Ovary (tissue), 3 donors: ENCODE measurements at regions not wholly inside any gene's neighbourhood (a gene's known extent, or its start where the extent isn't known, plus 50 kb on each side); places are given as distances from the start of the nearest gene placed in this dataset.

Source experiments
- POLR2A ChIP-seq: fragments of 450-650 bp; IDR thresholded peaks from one replicate; pipeline ENCODE4 v1.6.1; 2017; ENCODE audit warnings: antibody characterized with exemption, mild to moderate bottlenecking, moderate library complexity
- TF ChIP-seq, protein P1 (sequence below), 3 donors: fragments of 450-650 bp in 2 of 3; fragments of 200-600 bp in 1 of 3; IDR thresholded peaks; one replicate each; pipeline versions ENCODE4 v1.5.1 to v1.8.0; 2016 to 2022; ENCODE audit warnings: antibody characterized with exemption in 3 of 3, mild to moderate bottlenecking in 1 of 3
- donor health status: DM: no; HTN: no; CAD: no.

DNA sequence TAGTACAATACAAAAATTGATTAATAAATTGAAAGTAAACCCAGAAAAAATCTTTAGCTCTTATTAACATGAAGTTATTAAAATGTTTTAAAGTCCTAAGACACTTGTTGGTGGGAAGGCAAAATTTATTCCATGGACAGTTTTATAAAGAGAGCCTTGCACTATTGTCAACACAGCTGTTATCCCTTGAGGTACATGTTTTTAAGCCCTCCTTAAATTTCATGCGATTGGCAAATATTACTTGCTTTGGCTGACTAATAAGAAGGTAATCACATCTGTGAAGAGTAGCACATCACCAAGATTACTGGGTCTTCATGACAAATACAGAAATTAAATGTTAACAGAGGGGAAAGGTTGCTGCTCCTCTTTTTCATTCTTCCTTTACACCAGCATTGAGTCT lies 611.1 kb downstream of the BRINP3 start:
- TF ChIP-seq POLR2A, result no peak
- TF ChIP-seq, protein P1, sequence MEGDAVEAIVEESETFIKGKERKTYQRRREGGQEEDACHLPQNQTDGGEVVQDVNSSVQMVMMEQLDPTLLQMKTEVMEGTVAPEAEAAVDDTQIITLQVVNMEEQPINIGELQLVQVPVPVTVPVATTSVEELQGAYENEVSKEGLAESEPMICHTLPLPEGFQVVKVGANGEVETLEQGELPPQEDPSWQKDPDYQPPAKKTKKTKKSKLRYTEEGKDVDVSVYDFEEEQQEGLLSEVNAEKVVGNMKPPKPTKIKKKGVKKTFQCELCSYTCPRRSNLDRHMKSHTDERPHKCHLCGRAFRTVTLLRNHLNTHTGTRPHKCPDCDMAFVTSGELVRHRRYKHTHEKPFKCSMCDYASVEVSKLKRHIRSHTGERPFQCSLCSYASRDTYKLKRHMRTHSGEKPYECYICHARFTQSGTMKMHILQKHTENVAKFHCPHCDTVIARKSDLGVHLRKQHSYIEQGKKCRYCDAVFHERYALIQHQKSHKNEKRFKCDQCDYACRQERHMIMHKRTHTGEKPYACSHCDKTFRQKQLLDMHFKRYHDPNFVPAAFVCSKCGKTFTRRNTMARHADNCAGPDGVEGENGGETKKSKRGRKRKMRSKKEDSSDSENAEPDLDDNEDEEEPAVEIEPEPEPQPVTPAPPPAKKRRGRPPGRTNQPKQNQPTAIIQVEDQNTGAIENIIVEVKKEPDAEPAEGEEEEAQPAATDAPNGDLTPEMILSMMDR (IDR thresholded peaks at IDR 0.05), result no peak
